Daoy (cell line): ENCODE measurements at regions not wholly inside any gene's neighbourhood (a gene's known extent, or its start where the extent isn't known, plus 50 kb on each side); places are given as distances from the start of the nearest gene placed in this dataset.
A peak's percentile ranks its signal among the peaks of the same experiment; 100 is the strongest.

ENCODE experiments used
- DNase-seq: peaks from one replicate; pipeline ENCODE4 v3.0.0-alpha.2; 2015; ENCODE audit warnings: low read depth

DNA sequence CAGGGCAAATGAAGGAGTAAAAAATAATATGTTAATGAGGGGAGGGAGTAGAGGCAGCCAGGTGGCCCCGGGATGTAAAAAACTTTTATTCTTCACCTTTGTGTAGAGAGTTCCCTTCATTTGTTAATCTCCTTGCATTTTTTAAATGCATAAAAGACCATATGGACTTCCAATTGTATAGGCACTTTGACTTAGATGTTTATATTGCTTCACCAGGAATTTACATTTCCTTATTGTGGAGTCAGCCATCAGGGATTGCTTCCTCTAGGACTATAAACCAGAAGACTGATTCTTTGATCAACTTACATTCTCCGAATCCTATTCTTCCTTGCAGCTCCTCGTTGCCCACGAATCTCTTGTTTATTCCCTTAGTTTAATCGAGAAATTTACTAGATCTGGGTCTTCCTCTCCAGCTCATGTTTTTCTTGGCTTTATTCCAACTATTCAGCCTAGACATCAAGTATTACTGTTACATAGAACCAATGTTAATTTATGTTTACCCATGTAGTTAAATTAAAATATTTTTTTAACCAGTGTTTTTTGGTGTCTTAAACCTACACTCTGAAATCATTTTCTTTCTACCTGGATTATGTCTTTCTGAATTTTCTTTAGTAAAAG is 1187.0 kb upstream of the SLC10A2 start:
- no peak for DNase-seq

DNA sequence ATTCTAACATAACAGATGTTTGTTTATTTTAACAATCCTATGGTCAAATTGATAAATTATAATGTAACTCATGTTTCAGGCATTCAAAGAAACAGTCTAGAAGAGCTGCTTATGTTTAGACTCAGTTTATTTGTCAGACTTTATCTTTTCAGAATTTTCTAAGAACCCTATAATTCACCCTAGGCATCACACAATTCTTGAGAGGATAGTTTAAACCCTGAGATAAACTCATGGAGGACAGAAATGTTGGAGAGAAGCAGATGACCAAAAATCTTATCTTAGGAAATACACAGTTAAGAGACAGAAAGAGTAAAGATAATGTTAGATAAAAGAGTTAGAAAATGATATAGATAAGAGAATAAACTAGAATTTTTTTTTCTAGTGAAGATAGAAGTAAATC is 1185.7 kb upstream of the SLC10A2 start:
- DNase-seq, result no peak

- DNase-seq, result no peak
Measured at GRCh38 chr13:104246955-104247354, 1180.7 kb upstream of the SLC10A2 start.

DNA sequence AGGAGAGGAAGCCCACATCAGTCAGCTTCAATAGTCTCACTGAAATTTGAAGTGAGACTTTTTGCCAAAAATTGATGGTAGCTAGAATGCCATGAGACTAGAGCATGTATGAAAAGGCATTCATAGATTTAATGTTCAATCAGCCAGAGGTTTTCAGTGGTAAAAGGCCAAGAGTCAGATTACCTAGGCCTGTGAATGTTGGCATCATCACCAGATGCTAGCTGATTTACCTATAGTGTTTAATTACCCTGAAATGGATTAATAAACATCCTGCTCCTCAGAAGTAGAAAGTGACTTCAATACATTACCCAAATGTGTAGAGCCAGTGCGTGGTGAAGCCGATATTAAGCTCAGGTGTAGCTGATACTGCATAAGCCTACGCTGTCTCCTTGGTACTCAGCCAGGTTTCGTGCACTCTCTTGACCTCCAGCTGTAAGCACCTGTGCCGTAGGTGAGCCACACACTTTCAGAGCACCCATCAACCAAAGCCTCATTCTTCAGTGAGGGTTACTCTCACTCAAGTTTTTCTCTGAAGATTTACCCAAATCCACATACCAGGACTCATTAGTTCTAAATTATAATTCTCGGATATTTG is 1140.3 kb upstream of the SLC10A2 start:
- no peak for DNase-seq

GRCh38 chr13:104204177-104204576 is 1138.0 kb upstream of the SLC10A2 start:
- DNase-seq, result no peak

DNA sequence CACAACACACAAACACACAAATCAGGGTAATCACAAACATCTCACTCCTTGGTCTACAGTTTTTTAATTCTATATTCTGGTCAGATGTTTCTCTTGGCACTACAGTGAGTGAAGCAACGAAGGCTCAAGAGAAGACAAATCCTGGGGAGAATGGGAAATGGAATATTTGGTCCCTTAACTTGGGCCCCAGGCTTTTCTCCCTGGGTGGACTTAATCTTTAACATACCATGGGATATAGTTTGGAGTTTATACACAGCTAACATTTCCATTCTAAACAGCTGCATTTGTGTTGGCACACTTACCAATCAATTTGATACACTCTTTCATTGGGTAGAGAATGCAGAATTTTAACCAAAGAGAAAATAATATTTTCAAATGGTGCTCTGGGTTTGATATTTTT is 1132.6 kb upstream of the SLC10A2 start:
- DNase-seq, result no peak

DNA sequence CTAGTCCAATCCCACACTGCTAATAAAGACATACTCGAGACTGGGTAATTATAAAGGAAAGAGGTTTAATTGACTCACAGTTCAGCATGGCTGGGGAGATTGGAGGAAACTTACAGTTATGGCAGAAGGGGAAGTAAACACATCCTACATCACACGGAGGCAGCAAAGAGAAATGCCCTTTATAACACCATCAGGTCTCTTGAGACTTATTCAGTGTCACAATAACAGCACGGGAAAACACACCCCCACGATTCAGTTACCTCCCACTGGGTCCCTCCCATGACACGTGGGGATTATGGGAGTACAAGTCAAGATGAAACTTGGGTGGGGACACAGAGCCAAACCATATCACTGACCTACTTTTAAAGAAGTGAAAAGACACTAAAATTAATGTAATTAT is 1130.4 kb upstream of the SLC10A2 start:
- no peak for DNase-seq

GRCh38 chr13:104181526-104182231 is 1115.5 kb upstream of the SLC10A2 start:
- no peak for DNase-seq

DNA sequence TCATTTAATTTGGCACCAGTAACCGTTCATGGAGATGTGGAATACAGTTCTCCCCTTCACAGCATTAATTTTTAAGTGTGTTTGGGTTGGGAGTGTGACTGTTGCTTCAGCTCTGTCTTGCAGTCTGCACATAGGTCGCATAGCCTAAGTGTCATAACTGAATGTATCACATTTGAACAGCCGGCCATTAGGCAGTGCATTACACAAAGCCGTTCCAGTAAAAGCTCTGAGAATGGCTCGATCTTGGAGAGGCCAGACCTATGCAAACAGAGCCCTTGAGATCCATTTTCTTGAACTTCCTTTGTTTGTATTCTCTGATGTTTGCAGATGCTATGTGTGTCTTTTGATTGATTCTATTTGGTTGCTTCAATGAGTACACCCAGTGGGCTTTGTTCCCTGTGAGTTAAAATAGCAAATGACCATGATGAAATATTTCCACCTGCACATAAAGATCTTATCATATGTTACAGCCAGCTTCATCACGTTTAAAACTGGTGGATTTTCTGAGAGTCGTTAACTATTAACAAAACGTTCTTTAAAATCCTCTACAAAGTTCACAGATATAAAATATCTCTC is 1104.9 kb upstream of the SLC10A2 start:
- no peak for DNase-seq

DNA sequence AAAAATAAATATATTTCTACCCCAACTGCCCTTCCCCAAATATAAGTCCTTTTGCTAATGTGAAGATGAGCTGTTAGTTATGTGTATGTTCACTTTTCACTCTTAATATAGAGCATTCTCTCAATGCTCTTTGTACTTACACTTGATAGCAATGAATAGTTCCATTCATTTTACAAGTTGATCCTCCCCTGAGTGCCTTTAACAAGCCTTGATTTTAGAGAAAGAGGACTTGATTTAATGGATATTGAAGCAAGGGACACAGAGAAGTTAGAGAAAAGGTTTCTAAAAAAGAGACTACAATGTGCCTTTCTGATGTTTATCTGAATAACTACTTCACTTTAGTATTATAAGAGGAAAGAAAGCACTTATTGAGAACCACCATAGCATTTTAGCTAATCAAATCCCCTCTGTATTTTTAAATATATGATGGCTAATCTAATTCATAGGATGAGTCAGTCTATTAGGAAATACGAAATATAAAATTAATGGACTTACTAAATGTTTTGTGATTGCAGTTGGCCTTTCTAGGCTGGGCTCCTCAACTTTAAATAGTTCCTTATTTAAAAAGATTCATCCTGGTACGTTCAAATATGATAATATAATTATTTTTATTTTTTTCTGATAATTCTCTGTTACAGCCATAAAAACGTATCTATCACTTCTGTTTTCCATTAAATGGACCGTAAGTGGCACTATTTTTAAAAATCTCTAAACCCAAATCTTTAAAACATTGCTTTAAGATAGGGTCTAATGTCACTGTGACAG is 1097.8 kb upstream of the SLC10A2 start:
- DNase-seq, result no peak

GRCh38 chr13:104160536-104160935 is 1094.3 kb upstream of the SLC10A2 start:
- DNase-seq, result no peak

DNA sequence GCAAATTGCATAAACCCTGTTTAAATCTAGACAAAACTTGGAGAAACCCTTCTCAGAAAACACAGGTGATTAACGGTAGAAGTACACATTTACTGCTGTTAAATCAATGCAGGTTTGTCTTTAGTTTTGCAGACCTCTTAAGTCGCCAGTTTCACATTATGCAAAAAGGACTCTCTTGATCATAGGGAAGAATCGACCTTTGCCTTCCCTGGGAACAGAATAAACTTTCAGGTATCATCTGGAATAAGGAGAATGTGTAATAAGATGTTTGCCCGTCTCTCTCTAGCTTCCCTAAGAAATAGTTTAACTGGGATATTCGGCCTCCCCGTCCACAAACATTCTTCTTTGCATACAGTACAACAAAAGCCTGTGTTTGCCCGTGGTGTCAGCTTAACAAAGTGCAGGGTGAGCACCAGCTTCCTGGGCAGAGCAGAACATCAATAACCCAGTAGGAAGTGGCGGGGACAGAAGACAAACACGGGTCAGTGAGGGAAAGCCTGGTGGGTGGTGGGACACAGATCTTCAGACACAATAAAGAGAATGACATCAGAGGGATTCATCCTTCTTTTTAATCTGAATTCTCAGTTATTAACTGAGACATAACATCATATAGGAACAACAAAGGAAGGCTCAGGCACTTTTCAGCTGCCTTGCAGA is 1077.7 kb upstream of the SLC10A2 start:
- DNase-seq, result peak; percentile 5

DNA sequence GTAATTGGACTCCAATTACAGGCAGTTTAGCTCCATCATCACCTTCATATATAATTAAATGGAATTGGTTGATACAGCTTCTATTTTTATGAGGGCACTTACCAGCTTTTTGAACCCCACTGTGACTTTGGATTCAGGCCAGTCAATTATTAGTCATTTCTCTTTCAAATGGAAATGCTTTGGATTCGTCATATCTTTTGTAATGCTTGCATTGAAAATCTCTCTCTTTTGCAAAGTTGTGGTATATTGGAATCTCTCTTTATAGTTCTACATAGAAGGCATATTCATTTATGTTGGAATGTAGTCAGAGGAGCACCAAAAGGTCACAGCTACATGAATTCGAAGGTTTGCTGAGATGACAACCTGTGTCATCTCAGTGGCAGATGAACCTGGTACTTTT is 1074.3 kb upstream of the SLC10A2 start:
- peak; percentile 17 for DNase-seq

DNA sequence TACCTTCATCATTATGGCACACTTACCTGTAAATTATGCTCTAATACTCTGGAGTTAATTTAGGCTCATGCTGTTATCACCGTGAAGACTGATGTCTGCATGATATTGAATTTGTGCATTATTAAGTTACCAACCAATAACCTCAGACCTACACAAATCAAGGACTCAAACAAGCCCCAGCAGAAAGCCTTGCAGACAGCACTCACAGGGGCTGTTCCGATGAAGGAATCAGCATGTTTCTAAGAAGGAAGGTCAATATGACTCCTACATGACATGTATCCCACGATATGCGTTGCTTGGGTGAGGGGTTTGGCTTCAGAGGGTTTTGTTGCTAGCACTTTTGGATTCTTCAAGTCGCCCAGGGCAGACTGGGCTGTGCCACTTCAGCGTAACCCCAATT is 1071.2 kb upstream of the SLC10A2 start:
- DNase-seq, result no peak

DNA sequence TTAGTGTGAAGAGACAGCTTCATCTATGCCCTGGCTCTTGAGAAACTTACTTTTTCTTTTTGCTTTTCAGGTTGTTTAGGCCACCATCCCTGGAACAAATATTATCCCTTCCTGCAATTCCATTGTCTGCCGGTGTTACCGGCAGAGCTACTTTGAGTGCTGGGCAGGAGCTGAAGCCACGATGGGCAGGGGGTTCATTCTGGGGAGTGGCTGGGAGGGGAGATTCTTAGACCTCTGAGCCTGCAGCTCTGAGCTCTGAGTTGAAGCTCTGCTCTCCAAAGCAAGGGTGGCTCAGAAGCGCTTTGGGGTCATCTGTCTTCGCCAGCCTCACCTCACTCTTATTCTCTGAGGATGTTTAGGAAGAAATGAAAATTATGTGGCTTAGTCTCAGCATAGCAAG is 1066.6 kb upstream of the SLC10A2 start:
- no peak for DNase-seq

DNA sequence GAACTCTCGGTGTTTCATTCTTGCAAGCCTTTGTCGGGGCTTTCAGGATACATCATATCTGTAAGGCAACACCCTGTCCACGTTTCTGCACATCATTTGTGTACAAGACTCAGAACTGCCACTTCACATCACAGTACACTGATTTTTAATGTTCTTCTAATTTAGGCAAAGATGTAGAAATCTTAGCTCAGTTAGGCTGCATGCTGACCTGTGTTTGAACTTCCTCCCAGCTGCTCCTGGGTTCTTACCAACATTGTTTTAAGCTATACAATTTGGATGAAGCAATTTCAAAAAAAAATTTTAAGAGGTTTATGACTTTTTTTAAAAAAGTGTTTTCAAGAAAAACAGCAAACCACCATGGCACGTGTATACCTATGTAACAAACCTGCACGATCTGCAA is 1047.9 kb upstream of the SLC10A2 start:
- no peak for DNase-seq

- DNase-seq, result no peak
Measured at GRCh38 chr13:104111031-104111430, 1044.8 kb upstream of the SLC10A2 start.

DNA sequence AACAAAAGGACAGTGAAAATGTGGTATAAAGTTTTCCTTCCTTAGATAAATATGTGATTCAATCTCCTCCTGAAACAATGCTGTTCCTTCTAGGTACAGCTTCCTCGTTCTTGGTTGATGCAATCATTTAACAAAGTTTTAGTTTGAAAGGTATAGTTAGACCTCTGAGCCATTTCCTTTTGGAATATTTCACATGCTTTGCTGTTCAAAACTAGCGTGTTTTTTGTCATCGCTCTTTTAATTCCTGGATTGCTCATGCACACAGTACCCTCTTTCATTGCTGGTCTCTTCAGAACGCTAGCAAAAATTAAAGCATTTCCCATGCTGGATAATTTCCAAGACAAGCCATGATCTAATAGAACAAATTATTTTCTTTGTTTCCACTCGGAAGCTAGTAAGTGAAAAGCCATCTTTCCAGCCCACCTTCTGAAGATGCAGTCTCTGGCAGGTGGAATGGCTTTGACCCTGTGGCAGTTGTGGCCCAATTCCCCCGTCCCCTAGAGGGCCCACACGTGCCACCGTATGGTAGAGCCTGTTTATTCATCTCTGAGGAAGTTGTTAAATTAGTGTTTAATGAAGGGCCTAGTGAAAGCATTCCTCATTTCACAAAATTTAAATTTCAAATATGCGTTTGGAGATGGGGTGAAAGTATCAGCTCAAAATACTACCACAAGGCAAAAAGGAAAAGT is 1040.6 kb upstream of the SLC10A2 start:
- DNase-seq, result no peak

DNA sequence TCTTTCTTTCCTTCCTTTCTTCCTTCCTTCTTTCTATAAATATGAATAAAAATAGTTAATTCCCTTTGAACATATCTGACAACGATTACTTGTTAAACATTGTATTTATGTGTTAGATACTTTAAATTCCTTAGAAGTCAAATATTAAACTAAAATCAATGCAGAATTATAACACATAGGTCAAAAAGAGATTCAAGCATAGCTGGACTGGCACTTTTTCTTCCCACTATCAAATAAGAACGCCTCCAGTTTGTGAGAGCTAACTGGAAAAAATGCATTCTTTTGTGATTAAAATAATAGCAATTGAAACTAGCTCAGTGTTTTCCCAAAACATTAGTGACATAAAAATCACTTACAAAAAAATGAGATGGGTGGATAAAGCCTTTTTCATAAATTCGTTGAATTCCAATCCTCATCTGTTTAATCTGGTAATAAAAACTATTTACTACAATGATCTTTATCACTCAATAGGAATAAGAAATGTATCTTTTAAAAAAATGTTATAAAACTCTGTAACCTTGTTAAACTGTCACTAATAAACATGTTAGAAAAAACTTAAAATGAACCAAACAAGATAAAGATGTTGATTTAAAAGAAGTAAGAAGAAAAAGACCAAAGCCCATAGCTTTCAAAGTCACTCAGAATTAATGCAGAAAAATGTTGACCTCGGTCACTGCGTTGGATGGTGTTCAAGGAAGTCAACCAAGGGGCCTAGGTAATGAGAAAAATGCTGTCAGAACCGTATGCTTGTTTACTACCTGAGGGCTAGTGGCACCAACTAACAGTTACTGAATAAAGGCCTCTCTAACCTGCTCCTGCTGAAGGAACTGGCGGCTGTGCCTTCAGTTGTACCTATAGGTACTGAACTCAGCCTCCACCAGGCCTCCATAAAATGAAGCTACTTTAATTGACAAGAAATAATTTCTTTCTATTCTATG is 1039.5 kb upstream of the SLC10A2 start:
- DNase-seq, result no peak

DNA sequence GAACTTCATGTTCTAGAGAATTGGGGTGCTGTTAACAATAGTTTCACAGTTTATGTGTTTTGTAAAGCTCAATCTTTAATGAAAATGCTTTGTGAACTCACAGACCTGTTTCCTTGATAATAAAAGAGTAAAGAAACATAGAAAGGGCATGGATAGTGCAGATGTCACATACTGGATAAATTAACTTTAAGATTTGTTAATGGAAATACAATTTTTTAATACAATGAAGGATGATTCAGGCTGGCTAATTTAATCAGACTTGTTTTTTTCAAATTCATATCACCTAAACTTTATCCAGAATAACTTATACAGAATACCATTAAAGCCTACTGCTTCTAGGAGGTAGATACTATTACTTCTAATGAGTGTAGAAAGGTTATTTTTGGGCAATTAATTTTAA is 1033.5 kb upstream of the SLC10A2 start:
- DNase-seq, result no peak
